ENCODE measurements at regions not wholly inside any gene's neighbourhood (a gene's known extent, or its start where the extent isn't known, plus 50 kb on each side); places are given as distances from the start of the nearest gene placed in this dataset.

- no peaks in the 10 kb centered on the region for H3K79me2 ChIP-seq (replicated peaks; ENCODE audit: insufficient read depth, low read length)
- no peaks in the 10 kb centered on the region for H3F3A ChIP-seq (ENCODE audit: insufficient read depth, low read length, poor library complexity, severe bottlenecking)
- no peak for TF ChIP-seq EP300 (conservative IDR thresholded peaks at IDR 0.05; ENCODE audit: poor library complexity, severe bottlenecking)
- TF ChIP-seq POLR2AphosphoS5 (IDR thresholded peaks at IDR 0.05): no peak
- no peak for TF ChIP-seq MXI1 (conservative IDR thresholded peaks at IDR 0.05; ENCODE audit: poor library complexity, severe bottlenecking)
- no peak for TF ChIP-seq RAD21 (conservative IDR thresholded peaks at IDR 0.05)
- no peak for TF ChIP-seq REST (IDR thresholded peaks at IDR 0.05; ENCODE audit: borderline replicate concordance)
- TF ChIP-seq EZH2 (IDR thresholded peaks at IDR 0.05; ENCODE audit: borderline replicate concordance, insufficient read depth, low read length, poor library complexity, severe bottlenecking): no peak
- TF ChIP-seq, protein P1, sequence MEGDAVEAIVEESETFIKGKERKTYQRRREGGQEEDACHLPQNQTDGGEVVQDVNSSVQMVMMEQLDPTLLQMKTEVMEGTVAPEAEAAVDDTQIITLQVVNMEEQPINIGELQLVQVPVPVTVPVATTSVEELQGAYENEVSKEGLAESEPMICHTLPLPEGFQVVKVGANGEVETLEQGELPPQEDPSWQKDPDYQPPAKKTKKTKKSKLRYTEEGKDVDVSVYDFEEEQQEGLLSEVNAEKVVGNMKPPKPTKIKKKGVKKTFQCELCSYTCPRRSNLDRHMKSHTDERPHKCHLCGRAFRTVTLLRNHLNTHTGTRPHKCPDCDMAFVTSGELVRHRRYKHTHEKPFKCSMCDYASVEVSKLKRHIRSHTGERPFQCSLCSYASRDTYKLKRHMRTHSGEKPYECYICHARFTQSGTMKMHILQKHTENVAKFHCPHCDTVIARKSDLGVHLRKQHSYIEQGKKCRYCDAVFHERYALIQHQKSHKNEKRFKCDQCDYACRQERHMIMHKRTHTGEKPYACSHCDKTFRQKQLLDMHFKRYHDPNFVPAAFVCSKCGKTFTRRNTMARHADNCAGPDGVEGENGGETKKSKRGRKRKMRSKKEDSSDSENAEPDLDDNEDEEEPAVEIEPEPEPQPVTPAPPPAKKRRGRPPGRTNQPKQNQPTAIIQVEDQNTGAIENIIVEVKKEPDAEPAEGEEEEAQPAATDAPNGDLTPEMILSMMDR (IDR thresholded peaks at IDR 0.05; ENCODE audit: poor library complexity, severe bottlenecking): no peak
- no peak for TF ChIP-seq TAF1 (IDR thresholded peaks at IDR 0.05; ENCODE audit: low read depth)
- TF ChIP-seq SMC3 (conservative IDR thresholded peaks at IDR 0.05; ENCODE audit: poor library complexity): no peak
- H3K4me2 ChIP-seq (ENCODE audit: low read length): no peak overlapping the region
- no peak overlapping the region for H3K4me3 ChIP-seq (ENCODE audit: low read length)
- H3K9me2 ChIP-seq (ENCODE audit: insufficient read depth, low read length): no peaks in the 10 kb centered on the region
- no peak overlapping the region for H2AFZ ChIP-seq (ENCODE audit: low read depth, low read length)
- H3K9ac ChIP-seq (ENCODE audit: low read length): no peak overlapping the region
- no peaks in the 10 kb centered on the region for H3K27me3 ChIP-seq (ENCODE audit: insufficient read depth, low read depth, low read length)
- H3K36me3 ChIP-seq (ENCODE audit: insufficient read depth, low read length): no peaks in the 10 kb centered on the region
- no peaks in the 10 kb centered on the region for H4K20me1 ChIP-seq (ENCODE audit: insufficient read depth)
- no peaks in the 10 kb centered on the region for H3K9me3 ChIP-seq (ENCODE audit: low read length)
- H3K27ac ChIP-seq (ENCODE audit: low read length): no peak overlapping the region
These were observed 240.7 kb upstream of the FAM98A start for GRCh38 chr2:33839791-33840190.

DNA sequence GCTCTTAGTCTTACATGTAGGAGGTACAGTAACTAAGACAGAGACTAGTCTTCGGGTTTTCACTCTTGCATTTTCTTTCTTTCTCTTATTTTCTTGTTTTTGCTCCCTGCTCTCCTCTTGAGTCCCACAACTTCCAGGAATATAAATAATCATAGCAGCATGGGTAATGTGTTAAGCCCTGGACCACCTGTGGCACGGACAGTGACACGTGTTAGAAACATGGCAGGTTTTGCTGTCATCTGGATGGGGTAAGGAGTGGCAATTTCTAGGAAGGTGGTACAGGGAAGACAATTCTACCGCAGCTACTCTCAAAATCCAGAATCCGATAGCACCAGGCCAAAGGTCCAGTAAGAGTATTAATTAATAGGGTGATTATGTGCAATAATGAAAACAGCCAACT, 237.5 kb upstream of the FAM98A start:
- no peaks in the 10 kb centered on the region for H3K27me3 ChIP-seq (ENCODE audit: insufficient read depth, low read depth, low read length)
- no peaks in the 10 kb centered on the region for H3K9me3 ChIP-seq (ENCODE audit: low read length)
- no peak overlapping the region for H2AFZ ChIP-seq (ENCODE audit: low read depth, low read length)
- H3F3A ChIP-seq (ENCODE audit: insufficient read depth, low read length, poor library complexity, severe bottlenecking): no peaks in the 10 kb centered on the region
- no peak overlapping the region for H3K4me3 ChIP-seq (ENCODE audit: low read length)
- no peaks in the 10 kb centered on the region for H3K36me3 ChIP-seq (ENCODE audit: insufficient read depth, low read length)
- H4K20me1 ChIP-seq (ENCODE audit: insufficient read depth): no peaks in the 10 kb centered on the region
- H3K4me2 ChIP-seq (ENCODE audit: low read length): no peak overlapping the region
- no peaks in the 10 kb centered on the region for H3K79me2 ChIP-seq (replicated peaks; ENCODE audit: insufficient read depth, low read length)
- no peak overlapping the region for H3K27ac ChIP-seq (ENCODE audit: low read length)
- no peak overlapping the region for H3K9ac ChIP-seq (ENCODE audit: low read length)
- TF ChIP-seq TAF1 (IDR thresholded peaks at IDR 0.05; ENCODE audit: low read depth) (no peak), MXI1 (conservative IDR thresholded peaks at IDR 0.05; ENCODE audit: poor library complexity, severe bottlenecking) (no peak)
- H3K9me2 ChIP-seq (ENCODE audit: insufficient read depth, low read length): no peaks in the 10 kb centered on the region

DNA sequence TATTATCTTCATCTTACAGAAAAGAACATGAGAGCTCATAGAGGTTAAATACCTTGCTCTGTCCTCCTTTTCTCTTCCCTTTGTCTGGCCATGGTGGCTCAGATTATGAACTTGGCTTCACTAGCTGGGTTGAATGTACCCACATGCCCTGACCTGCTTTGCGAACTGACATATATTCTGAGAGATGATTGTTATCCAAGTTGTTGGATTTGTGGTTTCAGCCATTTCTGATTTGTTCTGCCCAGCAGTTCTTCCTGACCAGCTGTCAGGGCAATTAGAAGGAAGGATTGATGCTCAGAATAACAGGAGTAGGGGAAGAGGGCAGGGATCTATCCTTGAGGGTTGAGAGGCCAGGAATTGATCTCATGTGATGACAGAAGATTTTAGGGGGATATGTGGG, 236.8 kb upstream of the FAM98A start:
- no peaks in the 10 kb centered on the region for H3K79me2 ChIP-seq (replicated peaks; ENCODE audit: insufficient read depth, low read length)
- no peaks in the 10 kb centered on the region for H3K9me2 ChIP-seq (ENCODE audit: insufficient read depth, low read length)
- no peak overlapping the region for H3K4me2 ChIP-seq (ENCODE audit: low read length)
- H3K36me3 ChIP-seq (ENCODE audit: insufficient read depth, low read length): no peaks in the 10 kb centered on the region
- no peak overlapping the region for H3K27ac ChIP-seq (ENCODE audit: low read length)
- TF ChIP-seq MXI1 (conservative IDR thresholded peaks at IDR 0.05; ENCODE audit: poor library complexity, severe bottlenecking) (no peak), REST (IDR thresholded peaks at IDR 0.05; ENCODE audit: borderline replicate concordance) (no peak), TAF1 (IDR thresholded peaks at IDR 0.05; ENCODE audit: low read depth) (no peak), POLR2AphosphoS5 (IDR thresholded peaks at IDR 0.05) (no peak), SMC3 (conservative IDR thresholded peaks at IDR 0.05; ENCODE audit: poor library complexity) (no peak), RAD21 (conservative IDR thresholded peaks at IDR 0.05) (no peak), EZH2 (IDR thresholded peaks at IDR 0.05; ENCODE audit: borderline replicate concordance, insufficient read depth, low read length, poor library complexity, severe bottlenecking) (no peak), EP300 (conservative IDR thresholded peaks at IDR 0.05; ENCODE audit: poor library complexity, severe bottlenecking) (no peak)
- TF ChIP-seq, protein P1 (IDR thresholded peaks at IDR 0.05; ENCODE audit: poor library complexity, severe bottlenecking): no peak
- H3K9ac ChIP-seq (ENCODE audit: low read length): no peak overlapping the region
- H3K27me3 ChIP-seq (ENCODE audit: insufficient read depth, low read depth, low read length): no peaks in the 10 kb centered on the region
- H3K9me3 ChIP-seq (ENCODE audit: low read length): no peaks in the 10 kb centered on the region
- H4K20me1 ChIP-seq (ENCODE audit: insufficient read depth): no peaks in the 10 kb centered on the region
- H3K4me3 ChIP-seq (ENCODE audit: low read length): no peak overlapping the region
- no peaks in the 10 kb centered on the region for H3F3A ChIP-seq (ENCODE audit: insufficient read depth, low read length, poor library complexity, severe bottlenecking)
- no peak overlapping the region for H2AFZ ChIP-seq (ENCODE audit: low read depth, low read length)
